ENCODE measurements at regions not wholly inside any gene's neighbourhood (a gene's known extent, or its start where the extent isn't known, plus 50 kb on each side); places are given as distances from the start of the nearest gene placed in this dataset.

GRCh38 chr3:30271781-30272180 lies 334.6 kb upstream of the TGFBR2 start:
- no peak for TF ChIP-seq CTCF (conservative IDR thresholded peaks at IDR 0.05; ENCODE audit: low read length)
- no peak for TF ChIP-seq EZH2phosphoT487 (IDR thresholded peaks at IDR 0.05; ENCODE audit: borderline replicate concordance)
